Activated CD4-positive, alpha-beta T cell treated with anti-CD3 and anti-CD28 coated beads, Interleukin-2, amount 50 U/mL, for 4 hours (primary cell): ENCODE measurements at regions not wholly inside any gene's neighbourhood (a gene's known extent, or its start where the extent isn't known, plus 50 kb on each side); places are given as distances from the start of the nearest gene placed in this dataset.
"Not testable (repeated sequence)": the region's sequence is repeated elsewhere in the genome, so short reads cannot be mapped to it uniquely, and the experiment has no call there.

ENCODE experiments used
- DNase-seq, 2 experiments: peaks; one replicate each; pipeline ENCODE4 v3.0.0-alpha.2; 2020

- DNase-seq, result no peak
Measured at GRCh38 chr14:87813686-87814085, 179.3 kb downstream of the GALC start.

GRCh38 chr14:87813211-87813610 lies 179.8 kb downstream of the GALC start:
- no peak for DNase-seq

DNA sequence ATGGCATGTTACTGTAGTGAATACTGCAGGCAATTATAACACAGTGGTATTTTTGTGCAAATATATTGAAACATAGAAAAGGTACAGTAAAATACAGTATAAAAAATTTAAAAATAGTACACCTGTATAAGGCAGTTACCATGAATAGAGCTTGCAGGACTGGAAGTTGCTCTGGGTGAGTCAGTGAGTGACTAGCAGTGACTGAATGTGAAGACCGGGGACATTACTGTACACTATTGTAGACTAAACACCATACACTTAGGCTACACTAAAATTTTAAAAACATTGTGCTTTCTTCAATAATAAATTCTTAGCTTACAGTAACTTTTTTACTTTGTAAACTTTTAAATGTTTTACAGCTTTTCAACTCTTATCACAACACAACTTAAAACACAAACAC lies 181.7 kb downstream of the GALC start:
- DNase-seq, result no peak

DNA sequence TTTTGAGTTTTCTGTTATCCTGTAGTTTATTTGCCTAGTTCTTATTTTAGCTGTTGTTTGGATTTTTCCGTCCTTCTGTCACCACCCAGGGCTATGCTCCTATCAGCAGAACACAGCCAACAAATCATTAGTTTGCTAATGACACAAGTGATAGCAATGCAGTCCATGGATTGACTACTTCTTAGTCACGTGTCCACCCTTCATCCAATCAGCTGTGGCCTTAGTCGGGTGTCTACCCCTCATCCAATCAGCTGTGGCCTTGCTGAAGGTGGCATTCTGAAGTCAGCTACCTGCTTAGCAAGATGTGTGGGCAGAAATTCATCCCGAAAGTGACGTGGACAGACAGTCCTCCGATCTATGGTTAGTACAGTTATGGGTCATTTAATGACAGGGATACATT lies 182.3 kb downstream of the GALC start:
- DNase-seq, result no peak

DNA sequence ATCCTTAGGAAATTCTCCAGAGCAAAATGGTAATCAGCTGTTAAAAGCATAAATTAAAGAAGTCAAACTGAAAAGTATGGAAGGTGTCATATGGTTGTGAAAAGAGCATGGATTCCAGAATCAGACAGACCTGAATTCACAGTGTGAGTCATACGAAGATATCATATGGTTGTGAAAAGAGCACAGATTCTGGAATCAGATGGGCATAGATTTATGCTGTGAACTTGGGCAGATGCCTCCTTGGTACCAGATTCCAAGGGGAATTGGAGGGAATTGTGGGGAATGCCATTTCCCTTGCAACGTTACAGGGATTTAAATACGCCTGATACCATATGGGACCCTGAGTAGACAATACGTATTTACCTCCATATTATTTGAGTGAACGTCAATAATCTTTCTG lies 183.7 kb downstream of the GALC start:
- DNase-seq, result no peak

DNA sequence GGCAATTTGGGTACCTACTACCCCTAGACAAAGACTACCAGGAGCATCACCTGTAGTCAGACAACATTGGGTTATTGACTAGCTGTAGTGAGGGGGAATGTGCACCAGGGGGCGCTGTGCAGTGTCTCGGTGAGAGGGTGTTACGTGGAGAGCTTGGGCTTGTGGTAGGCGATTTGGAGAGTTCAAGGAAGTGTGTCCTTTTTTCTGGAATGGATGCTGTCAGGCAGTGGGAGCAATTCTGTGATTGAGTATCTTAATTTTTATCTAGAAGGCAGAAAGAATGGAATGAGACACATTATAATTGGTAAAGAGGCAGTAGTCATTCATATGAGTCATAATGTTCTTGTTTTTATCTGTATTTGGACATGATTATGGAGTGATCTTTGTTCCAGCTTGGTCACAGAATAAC lies 187.7 kb downstream of the GALC start:
- DNase-seq, result peak; percentile 3 to 5

- no peak for DNase-seq
Measured at GRCh38 chr14:87800216-87800615, 192.8 kb downstream of the GALC start.

GRCh38 chr14:87799400-87799799 lies 193.6 kb downstream of the GALC start:
- DNase-seq, result no peak

DNA sequence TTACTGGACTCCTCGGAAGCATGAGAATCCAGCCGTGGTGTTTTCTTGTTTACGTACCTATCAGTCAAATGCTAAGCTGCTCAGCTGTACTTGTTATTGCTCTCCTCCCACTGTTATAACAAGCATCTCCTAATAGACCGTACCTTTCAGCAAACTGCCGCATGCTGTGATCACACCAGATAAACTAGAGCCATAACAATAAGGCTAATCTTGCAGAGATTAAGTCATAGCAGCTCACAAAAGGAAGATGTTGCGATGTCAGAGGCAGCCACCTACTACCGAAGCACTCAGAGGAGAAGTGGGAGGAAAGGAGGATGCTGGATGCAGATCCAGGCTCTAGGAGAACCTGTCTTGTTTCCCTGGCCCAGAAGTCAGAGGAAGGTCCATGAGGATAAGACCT lies 196.0 kb downstream of the GALC start:
- no peak for DNase-seq

GRCh38 chr14:87794561-87794960 lies 198.4 kb downstream of the GALC start:
- DNase-seq, result no peak

GRCh38 chr14:87785897-87786296 lies 207.1 kb downstream of the GALC start:
- DNase-seq, result no peak

DNA sequence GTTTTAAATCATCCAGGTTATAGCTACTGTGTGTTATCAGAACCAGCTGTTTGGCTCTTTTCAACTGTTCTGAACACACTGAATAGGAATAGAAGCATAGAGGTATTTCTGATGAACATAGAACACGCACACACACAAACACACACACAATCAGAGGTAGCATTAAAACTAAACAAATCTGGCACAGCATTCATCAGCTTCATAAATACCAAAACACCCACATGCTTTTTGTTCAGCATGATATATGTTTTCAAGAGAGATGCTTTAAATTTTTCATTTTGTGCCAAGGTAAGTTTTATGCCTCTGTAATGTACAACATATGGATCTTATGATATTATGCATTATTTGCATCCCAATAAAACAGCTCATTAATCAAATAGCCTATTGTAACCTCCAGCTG lies 208.6 kb downstream of the GALC start:
- DNase-seq, result no peak

DNA sequence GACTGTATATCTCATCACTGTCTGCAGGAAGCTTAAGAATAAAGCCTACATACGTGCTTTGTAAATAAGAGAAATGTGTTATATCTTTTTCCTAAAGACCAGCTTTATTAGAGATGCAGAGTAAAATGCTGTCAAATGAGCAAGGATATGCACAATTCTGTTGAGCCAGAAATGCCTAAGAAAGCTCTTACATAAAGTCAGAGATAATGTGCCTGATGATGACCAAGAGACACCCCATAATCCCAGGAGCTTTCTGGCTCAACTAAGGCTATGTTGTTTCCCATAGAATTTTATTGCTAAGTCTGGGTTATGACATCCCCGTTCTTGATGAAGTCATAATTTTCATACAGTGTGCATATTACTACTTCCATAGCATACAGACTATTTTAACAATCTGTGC lies 209.9 kb downstream of the GALC start:
- no peak for DNase-seq

DNA sequence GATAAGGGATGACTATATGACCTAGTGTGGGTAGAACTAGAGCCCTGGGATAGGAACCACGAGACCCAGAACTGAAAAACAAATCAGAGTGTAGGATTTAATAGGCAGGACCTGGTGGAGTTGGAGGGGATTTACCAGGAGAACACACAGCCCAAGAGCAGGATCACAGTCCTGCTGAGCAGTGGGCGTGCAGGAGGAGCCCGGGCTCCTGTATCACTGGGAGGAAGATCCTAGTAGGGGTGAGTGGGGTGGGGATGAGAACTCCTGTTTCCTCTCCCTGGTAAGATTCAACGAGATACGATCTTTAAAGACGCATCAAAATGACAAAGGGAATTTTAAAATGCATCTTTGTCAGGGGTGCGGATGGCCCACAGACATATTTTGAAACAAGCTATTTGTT lies 220.1 kb downstream of the GALC start:
- DNase-seq, result no peak

DNA sequence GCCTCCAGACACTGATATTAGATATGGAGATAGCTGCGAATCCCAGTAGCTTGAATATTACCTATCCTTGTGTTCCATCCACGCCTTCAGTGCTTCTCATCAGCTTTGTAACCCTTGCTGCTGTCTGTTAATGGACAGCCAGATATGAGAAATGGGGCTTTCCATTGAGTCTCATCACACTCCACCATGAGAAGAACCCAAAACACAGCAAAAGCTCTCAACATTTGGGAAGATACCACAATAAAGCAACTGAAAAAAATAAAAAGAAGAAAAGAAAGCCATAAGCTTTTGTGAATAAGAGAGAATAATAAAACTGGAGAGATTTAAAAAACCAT lies 225.4 kb downstream of the GALC start:
- DNase-seq, result no peak

DNA sequence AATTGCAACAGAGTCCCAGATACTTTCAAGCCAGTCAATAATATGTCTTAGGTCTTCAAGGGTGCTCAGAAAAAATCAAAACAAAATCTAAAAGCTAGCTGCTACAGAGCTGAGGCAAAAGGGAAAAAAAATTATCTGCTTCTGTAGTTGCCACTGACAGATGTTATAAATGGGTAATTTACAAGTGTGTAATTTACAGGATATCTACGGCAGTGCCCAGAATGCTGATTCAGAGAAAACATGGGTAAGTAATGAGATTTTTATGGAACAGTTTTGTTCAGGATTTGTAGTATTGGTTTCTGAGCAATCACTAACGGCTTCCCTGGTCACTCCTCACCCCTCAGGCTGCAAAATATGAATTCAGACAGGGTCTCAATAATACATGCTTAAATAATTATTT lies 234.1 kb downstream of the GALC start:
- DNase-seq, result no peak

DNA sequence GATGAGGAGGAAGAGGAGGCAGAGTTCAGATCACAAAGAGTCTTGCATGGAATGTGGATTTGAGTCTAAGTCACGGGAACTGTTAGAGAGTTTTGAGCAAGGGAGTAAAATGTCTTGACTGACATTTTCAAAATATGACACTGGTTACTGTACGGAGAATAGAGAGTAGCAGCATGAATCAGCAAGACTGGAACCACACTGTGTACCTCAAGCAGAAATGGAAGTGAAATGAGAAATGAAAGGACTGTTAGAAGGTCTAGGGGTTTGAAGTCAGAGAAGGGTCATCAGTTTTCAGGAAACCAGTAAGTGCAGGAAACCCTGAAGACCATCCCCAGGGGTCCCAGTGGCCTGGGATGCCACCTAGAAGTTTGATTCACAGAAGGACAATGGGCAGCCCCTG lies 236.3 kb downstream of the GALC start:
- no peak for DNase-seq

DNA sequence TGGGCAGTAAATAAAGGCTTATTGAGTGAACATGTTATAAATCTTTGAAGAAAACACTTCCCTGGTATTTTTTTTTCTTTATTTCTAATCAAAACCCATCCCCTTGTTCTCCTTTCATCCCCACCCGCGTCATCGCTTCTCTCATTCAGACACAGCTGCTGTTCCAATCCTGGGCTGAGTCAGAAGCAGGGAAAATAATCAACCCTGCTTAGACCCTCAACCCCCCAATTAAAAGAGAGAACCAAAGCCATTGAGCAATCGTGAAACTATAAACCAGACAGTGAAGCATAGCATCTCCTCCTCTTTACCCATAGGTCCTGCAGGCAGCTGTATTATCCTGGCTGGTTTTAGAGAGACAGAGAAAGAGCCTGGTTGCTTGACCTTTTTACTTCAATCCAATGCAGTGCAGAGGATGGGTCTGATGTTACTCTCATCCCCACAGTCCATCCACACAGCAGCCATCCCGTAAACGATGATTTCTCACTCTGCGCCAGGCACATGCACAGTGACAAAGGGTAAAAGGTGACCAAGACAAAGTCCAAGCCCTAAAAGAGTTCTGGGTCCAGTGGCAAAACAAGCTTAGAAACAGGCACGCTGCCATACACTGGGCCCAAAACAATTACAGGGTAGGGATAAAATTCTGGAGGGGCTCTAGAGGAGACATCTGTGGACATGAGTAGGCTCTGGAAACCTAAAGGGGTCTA lies 238.3 kb downstream of the GALC start:
- DNase-seq, result no peak

- DNase-seq, result no peak
Measured at GRCh38 chr14:87748558-87748957, 244.4 kb downstream of the GALC start.

DNA sequence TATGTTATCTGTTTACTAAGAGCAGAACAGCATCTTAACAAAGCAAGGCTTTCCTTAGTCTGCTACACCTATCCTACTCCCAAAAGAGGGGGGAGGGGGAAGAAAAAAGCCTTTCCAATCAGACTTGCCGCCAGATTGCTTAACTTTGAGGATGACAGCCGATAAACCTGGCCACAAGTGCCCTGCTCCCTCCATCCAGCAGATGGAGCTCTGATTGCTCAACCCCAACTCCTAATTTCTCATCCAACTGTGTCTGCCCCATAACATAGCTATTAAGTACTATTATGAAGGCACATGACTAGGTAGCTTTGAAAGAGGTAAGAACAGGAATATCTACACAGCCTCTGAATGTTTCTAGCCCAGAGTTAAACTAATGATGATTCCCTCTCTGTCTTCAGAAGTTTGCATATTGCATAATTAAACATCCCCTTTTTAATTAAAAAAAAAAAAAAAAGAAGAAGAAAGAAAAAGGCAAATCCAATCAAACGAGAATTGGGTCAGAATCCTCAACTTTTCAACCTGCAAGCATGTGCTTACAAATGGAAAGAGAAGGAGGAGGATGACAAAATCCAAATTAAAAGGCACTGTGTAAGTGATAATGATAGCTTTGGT lies 247.4 kb downstream of the GALC start:
- DNase-seq, result no peak

DNA sequence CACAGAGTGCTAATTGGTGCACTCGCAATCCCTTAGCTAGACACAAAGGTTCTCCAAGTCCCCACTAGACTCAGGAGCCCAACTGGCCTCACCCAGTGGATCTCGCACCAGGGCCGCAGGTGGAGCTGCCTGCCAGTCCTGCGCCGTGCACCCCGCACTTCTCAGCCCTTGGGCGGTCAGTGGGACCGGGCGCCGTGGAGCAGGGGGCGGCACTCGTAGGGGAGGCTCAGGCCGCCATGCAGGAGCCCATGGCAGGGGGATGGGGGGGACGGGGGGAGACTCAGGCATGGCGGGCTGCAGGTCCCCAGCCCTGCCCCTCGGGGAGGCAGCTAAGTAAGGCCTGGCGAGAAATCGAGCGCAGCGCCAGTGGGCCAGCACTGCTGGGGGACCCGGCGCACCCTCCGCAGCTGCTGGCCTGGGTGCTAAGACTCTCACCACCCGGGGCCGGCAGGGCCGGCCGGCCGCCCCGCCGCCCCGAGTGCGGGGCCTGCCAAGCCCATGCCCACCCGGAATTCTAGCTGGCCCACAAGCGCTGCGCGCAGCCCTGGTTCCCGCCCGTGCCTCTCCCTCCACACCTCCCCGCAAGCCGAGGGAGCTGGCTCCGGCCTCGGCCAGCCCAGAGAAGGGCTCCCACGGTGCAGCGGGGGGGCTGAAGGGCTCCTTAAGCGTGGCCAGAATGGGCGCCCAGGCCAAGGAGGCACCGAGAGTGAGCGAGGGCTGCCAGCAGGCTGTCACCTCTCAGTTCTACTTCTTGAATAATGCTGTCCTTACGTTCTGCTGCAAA lies 258.2 kb downstream of the GALC start:
- not testable (repeated sequence) for DNase-seq

DNA sequence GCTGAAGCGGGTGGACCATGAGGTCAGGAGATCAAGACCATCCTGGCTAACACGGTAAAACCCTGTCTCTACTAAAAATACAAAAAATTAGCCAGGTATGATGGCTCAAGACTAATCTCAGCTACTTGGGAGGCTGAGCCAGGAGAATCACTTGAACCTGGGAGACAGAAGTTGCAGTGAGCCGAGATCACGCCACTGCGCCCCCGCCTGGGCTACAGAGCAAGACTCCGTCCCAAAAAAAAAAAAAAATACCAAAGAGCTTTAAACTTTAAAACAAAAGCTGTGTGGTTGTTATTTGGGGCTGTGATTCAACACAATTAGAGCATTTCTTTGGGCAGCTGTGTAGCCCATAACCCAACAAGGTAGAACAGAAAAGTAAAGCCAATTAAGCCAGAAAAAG lies 259.9 kb downstream of the GALC start:
- not testable (repeated sequence) for DNase-seq

- no peak for DNase-seq
Measured at GRCh38 chr14:87732562-87732961, 260.4 kb downstream of the GALC start.

- no peak for DNase-seq
Measured at GRCh38 chr14:87725318-87725717, 267.7 kb downstream of the GALC start.
